ENCODE measurements at regions not wholly inside any gene's neighbourhood (a gene's known extent, or its start where the extent isn't known, plus 50 kb on each side); places are given as distances from the start of the nearest gene placed in this dataset.

- DNase-seq, result no peak
Measured at GRCh38 chr16:11478431-11479119, 108.1 kb downstream of the LITAF start.

GRCh38 chr16:11479916-11480315 is 106.8 kb downstream of the LITAF start:
- DNase-seq, result no peak

- no peak for DNase-seq
Measured at GRCh38 chr16:11480634-11481033, 106.1 kb downstream of the LITAF start.

GRCh38 chr16:11481987-11482386 is 104.7 kb downstream of the LITAF start:
- DNase-seq, result no peak

- no peak for DNase-seq
Measured at GRCh38 chr16:11482946-11483748, 103.6 kb downstream of the LITAF start.

- DNase-seq, result no peak
Measured at GRCh38 chr16:11484691-11485258, 101.9 kb downstream of the LITAF start.

- DNase-seq, result no peak
Measured at GRCh38 chr16:11485676-11486075, 101.0 kb downstream of the LITAF start.

GRCh38 chr16:11487289-11487688 is 99.4 kb downstream of the LITAF start:
- DNase-seq, result no peak

- no peak for DNase-seq
Measured at GRCh38 chr16:11488304-11488703, 98.4 kb downstream of the LITAF start.

GRCh38 chr16:11491524-11491923 is 95.2 kb downstream of the LITAF start:
- DNase-seq, result no peak

GRCh38 chr16:11492808-11493530 is 93.8 kb downstream of the LITAF start:
- DNase-seq, result no peak

- no peak for DNase-seq
Measured at GRCh38 chr16:11493531-11493929, 93.2 kb downstream of the LITAF start.

GRCh38 chr16:11494029-11494428 is 92.7 kb downstream of the LITAF start:
- no peak for DNase-seq

- DNase-seq, result no peak
Measured at GRCh38 chr16:11494433-11494832, 92.3 kb downstream of the LITAF start.

GRCh38 chr16:11495066-11495407 is 91.7 kb downstream of the LITAF start:
- no peak for DNase-seq

Data from stimulated activated CD4-positive, alpha-beta T cell treated with anti-CD3 and anti-CD28 coated beads, Interleukin-4, amount 100 ng/mL, for 1 hour (primary cell).